Upper lobe of left lung (tissue), 4 donors: ENCODE measurements at regions not wholly inside any gene's neighbourhood (a gene's known extent, or its start where the extent isn't known, plus 50 kb on each side); places are given as distances from the start of the nearest gene placed in this dataset.

ENCODE experiments used
- CTCF ChIP-seq, 6 experiments: fragments of 450-650 bp in 4 of 6; fragments of 200-600 bp in 2 of 6; sonication (generic) in 2 of 6; IDR thresholded peaks; one replicate each; pipeline ENCODE4 v1.5.1; 2016 to 2019; ENCODE audit warnings: antibody characterized with exemption in 6 of 6
- EP300 ChIP-seq, 4 donors: sonication (generic); formaldehyde crosslinking; IDR thresholded peaks; one replicate each; pipeline ENCODE4 v1.5.1; 2017; ENCODE audit warnings: antibody characterized with exemption in 4 of 4, control low read depth in 2 of 4
- POLR2A ChIP-seq, 4 donors: fragments of 450-650 bp; IDR thresholded peaks; one replicate each; pipeline ENCODE4 v1.5.1; 2016 to 2017; ENCODE audit warnings: antibody characterized with exemption in 4 of 4, mild to moderate bottlenecking in 2 of 4

- TF ChIP-seq CTCF (IDR thresholded peaks at IDR 0.05) (no peak), POLR2A (IDR thresholded peaks at IDR 0.05) (no peak), EP300 (IDR thresholded peaks at IDR 0.05) (no peak)
Measured at GRCh38 chr12:40505327-40505726, 186.9 kb upstream of the CNTN1 start.
